H1 (cell line): ENCODE measurements at regions not wholly inside any gene's neighbourhood (a gene's known extent, or its start where the extent isn't known, plus 50 kb on each side); places are given as distances from the start of the nearest gene placed in this dataset.

ENCODE experiments used
- KDM1A ChIP-seq: fragments of 200-600, 300-600 bp; sonication (generic); IDR thresholded peaks from 2 replicates; pipeline ENCODE4 v1.7.1; 2016; ENCODE audit warnings: mild to moderate bottlenecking, low read length, borderline replicate concordance
- PHF8 ChIP-seq: fragments of 200-600 bp; sonication (generic); conservative IDR thresholded peaks from 2 replicates; pipeline ENCODE4 v1.7.1; 2012; ENCODE audit warnings: low read depth, mild to moderate bottlenecking, inconsistent platforms, low read length, moderate library complexity
- POLR2A ChIP-seq, 2 experiments: IDR thresholded peaks; 1 replicate in 1 of 2; 2 replicates in 1 of 2; pipeline ENCODE4 v1.6.1; 2011; ENCODE audit warnings: low read depth in 2 of 2, low read length in 2 of 2, mild to moderate bottlenecking in 2 of 2; ENCODE audit errors: control extremely low read depth in 1 of 2
- RFX5 ChIP-seq: IDR thresholded peaks from 2 replicates; pipeline ENCODE4 v1.6.1; 2011; ENCODE audit warnings: low read depth, low read length, improper control_type of control experiment, borderline replicate concordance
- TAF1 ChIP-seq: IDR thresholded peaks from 2 replicates; pipeline ENCODE4 v1.6.1; 2011; ENCODE audit warnings: mild to moderate bottlenecking, low read depth, low read length
- TAF7 ChIP-seq: optimal IDR thresholded peaks from 2 replicates; pipeline ENCODE3; 2011; ENCODE audit warnings: low read depth, mild to moderate bottlenecking, inconsistent platforms, low read length, moderate library complexity, borderline replicate concordance
- TF ChIP-seq, protein P1 (sequence below): fragments of 300-600 bp; sonication (generic); IDR thresholded peaks from 2 replicates; pipeline ENCODE4 v1.7.1; 2012; ENCODE audit warnings: low read length, moderate library complexity, mild to moderate bottlenecking, inconsistent platforms; ENCODE audit not compliant: insufficient replicate concordance

DNA sequence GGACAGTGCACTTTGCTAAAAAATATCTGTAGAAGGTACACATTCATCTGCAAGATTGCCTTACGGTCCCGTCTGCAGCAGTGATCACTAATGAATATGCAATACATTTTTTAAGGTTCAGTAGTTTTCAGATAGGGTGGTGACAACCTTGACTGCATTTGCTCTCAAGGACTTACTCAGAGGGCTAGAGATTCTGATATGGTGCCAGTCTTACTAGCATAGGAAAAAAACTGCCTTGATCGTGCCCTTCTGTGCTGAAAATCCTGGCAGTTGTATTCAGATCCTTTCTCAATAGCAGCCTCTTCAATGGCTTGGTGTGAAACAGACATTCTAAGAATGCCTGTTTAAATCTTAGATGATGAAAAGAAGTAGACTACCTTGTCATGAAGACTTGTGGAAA, 411.9 kb upstream of the CCDC54 start (continued):
- TF ChIP-seq, protein P1, sequence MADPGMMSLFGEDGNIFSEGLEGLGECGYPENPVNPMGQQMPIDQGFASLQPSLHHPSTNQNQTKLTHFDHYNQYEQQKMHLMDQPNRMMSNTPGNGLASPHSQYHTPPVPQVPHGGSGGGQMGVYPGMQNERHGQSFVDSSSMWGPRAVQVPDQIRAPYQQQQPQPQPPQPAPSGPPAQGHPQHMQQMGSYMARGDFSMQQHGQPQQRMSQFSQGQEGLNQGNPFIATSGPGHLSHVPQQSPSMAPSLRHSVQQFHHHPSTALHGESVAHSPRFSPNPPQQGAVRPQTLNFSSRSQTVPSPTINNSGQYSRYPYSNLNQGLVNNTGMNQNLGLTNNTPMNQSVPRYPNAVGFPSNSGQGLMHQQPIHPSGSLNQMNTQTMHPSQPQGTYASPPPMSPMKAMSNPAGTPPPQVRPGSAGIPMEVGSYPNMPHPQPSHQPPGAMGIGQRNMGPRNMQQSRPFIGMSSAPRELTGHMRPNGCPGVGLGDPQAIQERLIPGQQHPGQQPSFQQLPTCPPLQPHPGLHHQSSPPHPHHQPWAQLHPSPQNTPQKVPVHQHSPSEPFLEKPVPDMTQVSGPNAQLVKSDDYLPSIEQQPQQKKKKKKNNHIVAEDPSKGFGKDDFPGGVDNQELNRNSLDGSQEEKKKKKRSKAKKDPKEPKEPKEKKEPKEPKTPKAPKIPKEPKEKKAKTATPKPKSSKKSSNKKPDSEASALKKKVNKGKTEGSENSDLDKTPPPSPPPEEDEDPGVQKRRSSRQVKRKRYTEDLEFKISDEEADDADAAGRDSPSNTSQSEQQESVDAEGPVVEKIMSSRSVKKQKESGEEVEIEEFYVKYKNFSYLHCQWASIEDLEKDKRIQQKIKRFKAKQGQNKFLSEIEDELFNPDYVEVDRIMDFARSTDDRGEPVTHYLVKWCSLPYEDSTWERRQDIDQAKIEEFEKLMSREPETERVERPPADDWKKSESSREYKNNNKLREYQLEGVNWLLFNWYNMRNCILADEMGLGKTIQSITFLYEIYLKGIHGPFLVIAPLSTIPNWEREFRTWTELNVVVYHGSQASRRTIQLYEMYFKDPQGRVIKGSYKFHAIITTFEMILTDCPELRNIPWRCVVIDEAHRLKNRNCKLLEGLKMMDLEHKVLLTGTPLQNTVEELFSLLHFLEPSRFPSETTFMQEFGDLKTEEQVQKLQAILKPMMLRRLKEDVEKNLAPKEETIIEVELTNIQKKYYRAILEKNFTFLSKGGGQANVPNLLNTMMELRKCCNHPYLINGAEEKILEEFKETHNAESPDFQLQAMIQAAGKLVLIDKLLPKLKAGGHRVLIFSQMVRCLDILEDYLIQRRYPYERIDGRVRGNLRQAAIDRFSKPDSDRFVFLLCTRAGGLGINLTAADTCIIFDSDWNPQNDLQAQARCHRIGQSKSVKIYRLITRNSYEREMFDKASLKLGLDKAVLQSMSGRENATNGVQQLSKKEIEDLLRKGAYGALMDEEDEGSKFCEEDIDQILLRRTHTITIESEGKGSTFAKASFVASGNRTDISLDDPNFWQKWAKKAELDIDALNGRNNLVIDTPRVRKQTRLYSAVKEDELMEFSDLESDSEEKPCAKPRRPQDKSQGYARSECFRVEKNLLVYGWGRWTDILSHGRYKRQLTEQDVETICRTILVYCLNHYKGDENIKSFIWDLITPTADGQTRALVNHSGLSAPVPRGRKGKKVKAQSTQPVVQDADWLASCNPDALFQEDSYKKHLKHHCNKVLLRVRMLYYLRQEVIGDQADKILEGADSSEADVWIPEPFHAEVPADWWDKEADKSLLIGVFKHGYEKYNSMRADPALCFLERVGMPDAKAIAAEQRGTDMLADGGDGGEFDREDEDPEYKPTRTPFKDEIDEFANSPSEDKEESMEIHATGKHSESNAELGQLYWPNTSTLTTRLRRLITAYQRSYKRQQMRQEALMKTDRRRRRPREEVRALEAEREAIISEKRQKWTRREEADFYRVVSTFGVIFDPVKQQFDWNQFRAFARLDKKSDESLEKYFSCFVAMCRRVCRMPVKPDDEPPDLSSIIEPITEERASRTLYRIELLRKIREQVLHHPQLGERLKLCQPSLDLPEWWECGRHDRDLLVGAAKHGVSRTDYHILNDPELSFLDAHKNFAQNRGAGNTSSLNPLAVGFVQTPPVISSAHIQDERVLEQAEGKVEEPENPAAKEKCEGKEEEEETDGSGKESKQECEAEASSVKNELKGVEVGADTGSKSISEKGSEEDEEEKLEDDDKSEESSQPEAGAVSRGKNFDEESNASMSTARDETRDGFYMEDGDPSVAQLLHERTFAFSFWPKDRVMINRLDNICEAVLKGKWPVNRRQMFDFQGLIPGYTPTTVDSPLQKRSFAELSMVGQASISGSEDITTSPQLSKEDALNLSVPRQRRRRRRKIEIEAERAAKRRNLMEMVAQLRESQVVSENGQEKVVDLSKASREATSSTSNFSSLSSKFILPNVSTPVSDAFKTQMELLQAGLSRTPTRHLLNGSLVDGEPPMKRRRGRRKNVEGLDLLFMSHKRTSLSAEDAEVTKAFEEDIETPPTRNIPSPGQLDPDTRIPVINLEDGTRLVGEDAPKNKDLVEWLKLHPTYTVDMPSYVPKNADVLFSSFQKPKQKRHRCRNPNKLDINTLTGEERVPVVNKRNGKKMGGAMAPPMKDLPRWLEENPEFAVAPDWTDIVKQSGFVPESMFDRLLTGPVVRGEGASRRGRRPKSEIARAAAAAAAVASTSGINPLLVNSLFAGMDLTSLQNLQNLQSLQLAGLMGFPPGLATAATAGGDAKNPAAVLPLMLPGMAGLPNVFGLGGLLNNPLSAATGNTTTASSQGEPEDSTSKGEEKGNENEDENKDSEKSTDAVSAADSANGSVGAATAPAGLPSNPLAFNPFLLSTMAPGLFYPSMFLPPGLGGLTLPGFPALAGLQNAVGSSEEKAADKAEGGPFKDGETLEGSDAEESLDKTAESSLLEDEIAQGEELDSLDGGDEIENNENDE = no peak
- TF ChIP-seq POLR2A (IDR thresholded peaks at IDR 0.05; ENCODE audit: control extremely low read depth in 1 of 2, low read depth in 2 of 2, low read length in 2 of 2) (no peak), KDM1A (no peak), RFX5 (no peak), TAF1 (no peak), PHF8 (no peak), TAF7 (no peak)
- TF ChIP-seq, all 59 proteins: peak for 0
